ENCODE measurements at regions not wholly inside any gene's neighbourhood (a gene's known extent, or its start where the extent isn't known, plus 50 kb on each side); places are given as distances from the start of the nearest gene placed in this dataset.

GRCh38 chr16:64773184-64773583 lies 348.7 kb downstream of the CDH11 start:
- TF ChIP-seq TAF1 (IDR thresholded peaks at IDR 0.05; ENCODE audit: low read depth) (no peak), CREB1 (IDR thresholded peaks at IDR 0.05; ENCODE audit: low read depth) (no peak), REST (IDR thresholded peaks at IDR 0.05; ENCODE audit: low read depth) (no peak), EP300 (IDR thresholded peaks at IDR 0.05; ENCODE audit: borderline replicate concordance) (no peak), NFIC (IDR thresholded peaks at IDR 0.05) (no peak), TEAD4 (IDR thresholded peaks at IDR 0.05) (no peak), RAD21 (IDR thresholded peaks at IDR 0.05; ENCODE audit: low read depth) (no peak)
